ENCODE measurements at regions not wholly inside any gene's neighbourhood (a gene's known extent, or its start where the extent isn't known, plus 50 kb on each side); places are given as distances from the start of the nearest gene placed in this dataset.

- TF ChIP-seq POLR2A (IDR thresholded peaks at IDR 0.05), result no peak
- no peak for TF ChIP-seq POLR2AphosphoS5 (IDR thresholded peaks at IDR 0.05)
- TF ChIP-seq CTCF (IDR thresholded peaks at IDR 0.05), result no peak
- Histone ChIP-seq H3K36me3 (no peaks in the 10 kb centered on the region), H3K9me3 (no peaks in the 10 kb centered on the region), H3K27ac (no peak overlapping the region), H3K4me1 (replicated peaks) (no peaks in the 10 kb centered on the region), H3K4me3 (no peak overlapping the region), H3K27me3 (replicated peaks; ENCODE audit: insufficient read depth) (no peaks in the 10 kb centered on the region)
- WGBS, result 61% methylated on average over 5 of the region's 5 CpGs
- no peak for DNase-seq (ENCODE audit: low spot score)
- intact Hi-C loops (cut with DNase I), result no loop called here
These were observed 99.6 kb downstream of the CCNA1 start for GRCh38 chr13:36531746-36532486.

GRCh38 chr13:36533806-36534205, 101.5 kb downstream of the CCNA1 start:
- H3K27me3 ChIP-seq (replicated peaks; ENCODE audit: insufficient read depth), result no peaks in the 10 kb centered on the region
- no peaks in the 10 kb centered on the region for H3K36me3 ChIP-seq
- no peak overlapping the region for H3K27ac ChIP-seq
- H3K4me1 ChIP-seq (replicated peaks), result no peaks in the 10 kb centered on the region
- H3K4me3 ChIP-seq, result no peak overlapping the region
- H3K9me3 ChIP-seq, result no peaks in the 10 kb centered on the region
- intact Hi-C loops (cut with DNase I), result no loop called here
- 74% methylated on average over 2 of the region's 2 CpGs for WGBS
- TF ChIP-seq POLR2AphosphoS5 (IDR thresholded peaks at IDR 0.05) (no peak), CTCF (IDR thresholded peaks at IDR 0.05) (no peak), POLR2A (IDR thresholded peaks at IDR 0.05) (no peak)
- no peak for DNase-seq (ENCODE audit: low spot score)

DNA sequence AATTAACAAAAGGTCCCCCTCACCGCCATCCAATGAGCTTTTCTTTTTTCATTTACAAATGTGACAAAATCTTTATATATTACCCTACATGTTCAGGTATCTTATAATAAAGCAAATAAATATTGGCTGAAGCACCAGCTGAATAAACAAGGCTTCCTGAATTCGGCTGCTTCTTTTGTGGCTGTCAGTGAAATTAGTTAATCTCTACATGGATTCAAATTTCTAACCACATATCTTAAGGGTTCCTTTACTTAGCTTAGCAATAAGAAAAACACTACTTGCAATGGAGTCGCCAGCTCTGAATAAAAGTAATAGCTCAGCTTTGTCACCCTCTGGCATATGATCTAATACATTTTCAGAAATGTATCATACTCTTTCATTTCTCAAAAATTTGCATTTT, 104.3 kb downstream of the CCNA1 start:
- intact Hi-C loops (cut with DNase I), result no loop called here
- Histone ChIP-seq H3K27ac (no peak overlapping the region), H3K9me3 (no peaks in the 10 kb centered on the region), H3K4me1 (replicated peaks) (no peaks in the 10 kb centered on the region), H3K27me3 (replicated peaks; ENCODE audit: insufficient read depth) (no peaks in the 10 kb centered on the region), H3K36me3 (no peaks in the 10 kb centered on the region), H3K4me3 (no peak overlapping the region)
- 42% methylated on average over 3 of the region's 3 CpGs for WGBS
- TF ChIP-seq CTCF (IDR thresholded peaks at IDR 0.05) (no peak), POLR2AphosphoS5 (IDR thresholded peaks at IDR 0.05) (no peak), POLR2A (IDR thresholded peaks at IDR 0.05) (no peak)
- DNase-seq (ENCODE audit: low spot score), result no peak

- intact Hi-C loops (cut with DNase I), result no loop called here
- Histone ChIP-seq H3K27ac (no peak overlapping the region), H3K4me1 (replicated peaks) (no peaks in the 10 kb centered on the region), H3K36me3 (no peaks in the 10 kb centered on the region), H3K4me3 (no peak overlapping the region), H3K9me3 (no peaks in the 10 kb centered on the region), H3K27me3 (replicated peaks; ENCODE audit: insufficient read depth) (no peaks in the 10 kb centered on the region)
- WGBS, result 38% methylated on average over 4 of the region's 4 CpGs
- TF ChIP-seq CTCF (IDR thresholded peaks at IDR 0.05) (no peak), POLR2A (IDR thresholded peaks at IDR 0.05) (no peak)
- DNase-seq (ENCODE audit: low spot score), result no peak
These were observed 111.4 kb downstream of the CCNA1 start for GRCh38 chr13:36543671-36544070.

GRCh38 chr13:36548129-36548528, 115.8 kb downstream of the CCNA1 start:
- Histone ChIP-seq H3K4me3 (no peak overlapping the region), H3K9me3 (no peaks in the 10 kb centered on the region), H3K4me1 (replicated peaks) (no peaks in the 10 kb centered on the region), H3K27ac (no peak overlapping the region), H3K27me3 (replicated peaks; ENCODE audit: insufficient read depth) (no peaks in the 10 kb centered on the region), H3K36me3 (no peaks in the 10 kb centered on the region)
- WGBS, result 53% methylated on average over 9 of the region's 9 CpGs
- intact Hi-C loops (cut with DNase I), result no loop called here
- no peak for DNase-seq (ENCODE audit: low spot score)
- TF ChIP-seq POLR2A (IDR thresholded peaks at IDR 0.05) (no peak), CTCF (IDR thresholded peaks at IDR 0.05) (no peak), POLR2AphosphoS5 (IDR thresholded peaks at IDR 0.05) (no peak)
